Heart left ventricle (tissue), 13 donors: ENCODE measurements at regions not wholly inside any gene's neighbourhood (a gene's known extent, or its start where the extent isn't known, plus 50 kb on each side); places are given as distances from the start of the nearest gene placed in this dataset.

ENCODE experiments used
- CTCF ChIP-seq, 12 donors: fragments of 200-600 bp; sonication (generic) in 4 of 12; IDR thresholded peaks; one replicate each; pipeline versions ENCODE4 v1.5.0 to v1.8.0; 2018 to 2022; ENCODE audit warnings: antibody characterized with exemption in 12 of 12, mild to moderate bottlenecking in 5 of 12
- POLR2A ChIP-seq, 2 donors: fragments of 450-650 bp; IDR thresholded peaks; one replicate each; pipeline ENCODE4 v1.6.1; 2017; ENCODE audit warnings: antibody characterized with exemption in 2 of 2, mild to moderate bottlenecking in 2 of 2, moderate library complexity in 2 of 2
- donor health status: ischemic (EF 13 %, LVEDD 7.1; RV severe dilation, severe dysfunction).
- donor health status: DM: no; HTN: yes; CAD: no.
- donor health status: DM: no; HTN: no; CAD: no.
- donor health status: ischemic (EF 25% LVEDD 6.9; RV normal size, moderate dysfunction).
- donor health status: ischemic (EF 25% LVEDD 5.7; RV mildly dilated, moderate dysfunction).
- donor health status: ischemic (EF 35%, LVEDD 5.7; RV mildly dilated, moderate dysfunction).
- donor health status: nonischemic (EF 11% LVEDD 7.7; RV severe dilation, severe dysfunction).
- donor health status: DM: yes; HTN: yes; CAD: no.
- donor health status: PGD.
- donor health status: ischemic (EF 29% LVEDD 5.4; RV normal size, mild dysfunction).
- donor health status: nonischemic (EF 23%, LVEDD 6.1; RV moderate dilation, normal function).

- no peak for TF ChIP-seq CTCF (IDR thresholded peaks at IDR 0.05)
- TF ChIP-seq POLR2A (IDR thresholded peaks at IDR 0.05) = no peak
Observed at GRCh38 chr1:177384461-177384860, 213.7 kb downstream of the BRINP2 start.
